C4-2B (cell line): ENCODE measurements at regions not wholly inside any gene's neighbourhood (a gene's known extent, or its start where the extent isn't known, plus 50 kb on each side); places are given as distances from the start of the nearest gene placed in this dataset.

Experiments used
- H3K27ac ChIP-seq: fragments of 450-650 bp; 2 replicates; pipeline ENCODE4 v1.5.1; 2017
- ZFX ChIP-seq: fragments of 450-650 bp; IDR thresholded peaks from 2 replicates; pipeline ENCODE4 v1.6.1; 2017
- TF ChIP-seq, protein P1 (sequence below): fragments of 450-650 bp; conservative IDR thresholded peaks from 2 replicates; pipeline ENCODE4 v1.5.1; 2017; ENCODE audit warnings: mild to moderate bottlenecking

DNA sequence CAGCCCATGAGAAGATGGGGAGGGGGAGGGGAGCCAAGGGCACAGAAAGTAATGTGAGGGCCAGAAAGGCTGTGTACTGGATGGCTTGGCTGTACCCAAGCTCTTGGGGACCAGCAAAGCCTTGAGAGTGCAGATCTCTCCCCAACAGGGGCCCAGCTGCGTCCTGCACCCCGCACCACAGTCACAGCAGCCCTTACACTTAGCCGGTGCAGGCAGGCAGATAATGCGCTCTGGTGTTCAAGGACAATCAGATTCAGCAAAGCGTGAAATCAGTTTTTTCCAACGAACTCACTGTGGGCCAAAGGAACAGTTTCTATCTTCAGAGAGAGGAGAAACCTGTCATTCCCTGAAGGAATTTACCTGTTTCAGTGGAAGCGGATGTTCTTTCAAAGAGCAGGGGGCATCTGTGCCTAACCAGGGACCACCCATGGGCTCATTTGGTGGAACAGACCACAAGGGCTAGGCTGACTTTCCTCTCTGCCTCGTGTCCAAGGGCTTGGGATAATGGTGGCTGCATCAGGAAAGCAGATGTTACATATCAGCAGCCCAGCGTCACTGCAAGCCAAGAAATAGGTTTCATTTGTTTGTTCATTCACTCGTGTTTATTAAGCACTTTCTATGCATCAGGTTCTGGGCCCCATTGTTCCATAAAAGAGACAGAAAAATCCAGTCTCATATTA lies 81.2 kb upstream of the SPON1 start:
- H3K27ac ChIP-seq, result no peak overlapping the region
- TF ChIP-seq, protein P1, sequence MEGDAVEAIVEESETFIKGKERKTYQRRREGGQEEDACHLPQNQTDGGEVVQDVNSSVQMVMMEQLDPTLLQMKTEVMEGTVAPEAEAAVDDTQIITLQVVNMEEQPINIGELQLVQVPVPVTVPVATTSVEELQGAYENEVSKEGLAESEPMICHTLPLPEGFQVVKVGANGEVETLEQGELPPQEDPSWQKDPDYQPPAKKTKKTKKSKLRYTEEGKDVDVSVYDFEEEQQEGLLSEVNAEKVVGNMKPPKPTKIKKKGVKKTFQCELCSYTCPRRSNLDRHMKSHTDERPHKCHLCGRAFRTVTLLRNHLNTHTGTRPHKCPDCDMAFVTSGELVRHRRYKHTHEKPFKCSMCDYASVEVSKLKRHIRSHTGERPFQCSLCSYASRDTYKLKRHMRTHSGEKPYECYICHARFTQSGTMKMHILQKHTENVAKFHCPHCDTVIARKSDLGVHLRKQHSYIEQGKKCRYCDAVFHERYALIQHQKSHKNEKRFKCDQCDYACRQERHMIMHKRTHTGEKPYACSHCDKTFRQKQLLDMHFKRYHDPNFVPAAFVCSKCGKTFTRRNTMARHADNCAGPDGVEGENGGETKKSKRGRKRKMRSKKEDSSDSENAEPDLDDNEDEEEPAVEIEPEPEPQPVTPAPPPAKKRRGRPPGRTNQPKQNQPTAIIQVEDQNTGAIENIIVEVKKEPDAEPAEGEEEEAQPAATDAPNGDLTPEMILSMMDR, result no peak
- no peak for TF ChIP-seq ZFX

DNA sequence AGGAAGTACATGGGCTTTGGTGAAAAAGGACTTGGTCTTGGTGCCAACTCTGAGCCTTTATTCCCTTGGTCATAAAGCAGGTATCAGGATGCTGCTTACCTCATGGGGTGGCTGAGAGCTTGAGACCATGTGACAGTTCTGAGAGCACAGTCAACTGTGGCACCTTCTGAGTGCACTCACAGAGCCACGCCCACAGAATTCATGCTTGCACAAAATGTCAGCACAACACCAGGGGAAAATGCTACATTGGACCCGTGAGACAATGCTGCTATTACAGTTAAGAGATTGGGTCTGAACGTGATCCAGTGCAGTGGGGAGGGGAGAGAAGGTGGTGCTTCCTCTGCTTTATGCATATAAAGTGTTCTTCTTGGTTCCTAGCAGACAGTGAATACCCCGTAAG lies 79.5 kb upstream of the SPON1 start:
- no peak for TF ChIP-seq ZFX
- TF ChIP-seq, protein P1, result no peak
- H3K27ac ChIP-seq, result no peak overlapping the region

DNA sequence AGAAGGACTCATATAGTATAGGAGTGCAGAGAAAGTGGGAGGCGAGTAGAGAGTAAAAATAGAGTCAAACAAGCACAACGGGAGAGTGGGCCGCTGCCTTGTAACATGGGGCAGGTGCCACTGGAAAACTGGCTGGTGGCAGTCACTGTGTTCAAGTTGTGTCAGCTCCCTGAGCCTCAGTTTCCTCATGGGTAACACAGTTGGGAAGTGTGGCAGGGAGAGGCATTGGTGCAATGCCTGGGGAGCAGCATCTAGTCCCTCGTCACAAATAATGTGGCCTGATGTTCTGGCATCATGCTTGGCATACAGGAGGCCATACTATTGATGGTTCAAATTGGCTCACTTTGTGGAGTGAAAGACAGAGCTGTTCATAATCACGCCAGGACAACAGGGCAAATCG lies 78.9 kb upstream of the SPON1 start:
- TF ChIP-seq, protein P1, result no peak
- no peak for TF ChIP-seq ZFX
- no peak overlapping the region for H3K27ac ChIP-seq

DNA sequence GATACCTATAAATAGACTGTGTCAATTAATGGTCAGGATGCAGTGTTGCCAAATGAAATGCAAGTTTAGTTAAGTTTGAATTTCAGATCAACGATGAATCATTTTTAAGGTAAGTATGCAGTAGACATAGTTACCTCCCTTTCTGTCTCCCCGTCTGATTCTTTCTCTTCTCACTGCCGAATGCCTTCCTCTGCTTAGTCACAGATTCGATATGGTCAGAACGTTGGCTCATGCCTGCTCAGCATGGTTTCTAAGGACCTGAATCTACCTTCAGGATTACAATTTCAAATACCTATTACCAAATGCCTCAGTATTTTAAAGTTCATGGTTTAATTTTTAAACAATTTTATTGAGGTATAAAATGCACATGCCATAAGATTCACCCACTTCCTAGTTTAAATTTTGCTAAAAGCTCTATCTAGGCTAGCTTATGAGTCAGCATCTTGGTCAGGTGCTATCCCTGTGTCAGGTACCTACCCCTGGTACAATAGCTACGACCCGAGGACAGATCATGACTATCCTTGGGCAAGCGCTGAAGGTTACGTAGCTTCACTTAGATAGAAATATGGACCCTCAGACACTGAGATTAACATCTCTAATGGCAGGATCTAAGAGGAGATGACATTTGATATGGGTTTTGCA lies 78.2 kb upstream of the SPON1 start:
- H3K27ac ChIP-seq, result no peak overlapping the region

DNA sequence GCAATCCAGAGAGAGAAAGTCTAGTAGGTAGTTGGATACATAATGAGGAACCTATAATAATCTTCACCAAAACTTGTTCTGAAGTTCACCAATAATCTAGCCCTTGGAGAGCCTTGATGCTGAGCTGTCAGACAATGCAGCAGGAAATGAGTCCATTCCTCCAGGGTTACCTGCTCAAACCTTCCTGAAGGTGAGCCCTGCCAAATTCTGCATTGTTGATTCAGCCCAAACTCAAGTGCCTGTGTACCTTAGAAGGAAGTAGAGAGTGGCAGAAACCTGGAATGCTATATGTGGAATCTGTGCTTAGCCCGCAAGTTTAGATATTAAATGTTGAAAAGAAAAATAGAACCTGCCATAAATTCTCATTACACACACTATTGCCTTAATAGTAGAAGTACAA lies 77.4 kb upstream of the SPON1 start:
- TF ChIP-seq, protein P1, result no peak
- no peak for TF ChIP-seq ZFX
- H3K27ac ChIP-seq, result no peak overlapping the region

More for the DNA sequence above, 78.2 kb upstream of the SPON1 start:
- TF ChIP-seq ZFX, result no peak
- TF ChIP-seq, protein P1, result no peak

DNA sequence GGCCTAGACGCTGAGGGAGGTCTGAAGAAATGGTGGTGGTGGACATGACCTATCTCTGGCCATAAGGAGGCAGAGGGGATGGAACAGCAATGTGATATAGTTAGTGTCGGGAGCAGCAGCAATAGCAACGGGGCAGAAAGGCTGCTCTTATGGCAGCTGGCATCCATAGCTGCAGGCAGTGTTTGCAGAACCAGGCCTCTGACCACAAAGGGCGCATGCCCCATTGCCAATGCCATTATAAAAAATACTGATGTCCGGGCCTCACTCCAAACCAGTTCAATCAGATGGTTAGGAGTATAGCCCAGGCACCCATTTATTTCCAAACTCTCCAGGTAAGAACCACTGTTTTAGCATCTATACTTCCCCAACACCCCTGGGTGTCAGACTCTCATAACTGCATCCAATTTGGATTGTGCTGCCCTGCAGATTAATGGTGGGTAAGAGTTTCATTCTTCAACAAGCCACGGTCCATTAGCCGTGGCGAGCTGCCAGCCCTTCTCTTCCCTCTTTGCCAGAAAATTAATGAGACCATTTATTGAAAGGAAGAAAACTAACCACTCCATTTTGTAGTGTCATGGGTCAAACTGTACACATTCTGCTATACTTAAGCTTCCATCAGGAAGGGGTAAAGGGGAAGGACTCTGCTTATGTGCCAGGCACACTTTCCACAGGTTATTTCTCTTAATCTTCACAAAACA lies 72.8 kb upstream of the SPON1 start:
- H3K27ac ChIP-seq, result no peak overlapping the region
- TF ChIP-seq ZFX, result no peak
- TF ChIP-seq, protein P1, result no peak

DNA sequence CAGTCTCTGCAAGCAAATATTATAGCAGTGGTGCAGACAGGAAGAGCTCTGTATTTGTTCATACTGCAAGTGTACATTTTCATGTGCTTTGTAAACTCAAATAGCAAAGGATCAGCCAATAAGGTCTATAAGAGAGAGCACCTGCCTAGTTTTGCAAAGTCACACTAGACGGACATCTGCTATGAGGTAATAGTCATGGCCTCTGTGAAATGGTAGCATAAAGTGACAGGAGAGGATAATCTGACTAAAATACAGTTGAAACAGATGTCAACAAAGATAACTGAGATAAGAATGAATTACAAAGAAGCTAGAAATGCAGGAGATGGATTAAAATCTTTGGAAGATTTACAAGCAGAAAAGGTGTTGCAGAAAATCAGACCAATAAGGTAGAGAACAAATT lies 70.6 kb upstream of the SPON1 start:
- TF ChIP-seq, protein P1, result no peak
- no peak for TF ChIP-seq ZFX

More for the DNA sequence above, 70.6 kb upstream of the SPON1 start:
- H3K27ac ChIP-seq, result no peak overlapping the region
